Dermis microvascular lymphatic vessel endothelial cell (primary cell): ENCODE measurements at regions not wholly inside any gene's neighbourhood (a gene's known extent, or its start where the extent isn't known, plus 50 kb on each side); places are given as distances from the start of the nearest gene placed in this dataset.
"Not testable (repeated sequence)": the region's sequence is repeated elsewhere in the genome, so short reads cannot be mapped to it uniquely, and the experiment has no call there.

Experiments used
- DNase-seq, 2 donors: peaks; one replicate each; pipeline versions ENCODE4 v3.0.0 to v3.0.0-alpha.2; 2010; ENCODE audit warnings: low read depth in 2 of 2

DNA sequence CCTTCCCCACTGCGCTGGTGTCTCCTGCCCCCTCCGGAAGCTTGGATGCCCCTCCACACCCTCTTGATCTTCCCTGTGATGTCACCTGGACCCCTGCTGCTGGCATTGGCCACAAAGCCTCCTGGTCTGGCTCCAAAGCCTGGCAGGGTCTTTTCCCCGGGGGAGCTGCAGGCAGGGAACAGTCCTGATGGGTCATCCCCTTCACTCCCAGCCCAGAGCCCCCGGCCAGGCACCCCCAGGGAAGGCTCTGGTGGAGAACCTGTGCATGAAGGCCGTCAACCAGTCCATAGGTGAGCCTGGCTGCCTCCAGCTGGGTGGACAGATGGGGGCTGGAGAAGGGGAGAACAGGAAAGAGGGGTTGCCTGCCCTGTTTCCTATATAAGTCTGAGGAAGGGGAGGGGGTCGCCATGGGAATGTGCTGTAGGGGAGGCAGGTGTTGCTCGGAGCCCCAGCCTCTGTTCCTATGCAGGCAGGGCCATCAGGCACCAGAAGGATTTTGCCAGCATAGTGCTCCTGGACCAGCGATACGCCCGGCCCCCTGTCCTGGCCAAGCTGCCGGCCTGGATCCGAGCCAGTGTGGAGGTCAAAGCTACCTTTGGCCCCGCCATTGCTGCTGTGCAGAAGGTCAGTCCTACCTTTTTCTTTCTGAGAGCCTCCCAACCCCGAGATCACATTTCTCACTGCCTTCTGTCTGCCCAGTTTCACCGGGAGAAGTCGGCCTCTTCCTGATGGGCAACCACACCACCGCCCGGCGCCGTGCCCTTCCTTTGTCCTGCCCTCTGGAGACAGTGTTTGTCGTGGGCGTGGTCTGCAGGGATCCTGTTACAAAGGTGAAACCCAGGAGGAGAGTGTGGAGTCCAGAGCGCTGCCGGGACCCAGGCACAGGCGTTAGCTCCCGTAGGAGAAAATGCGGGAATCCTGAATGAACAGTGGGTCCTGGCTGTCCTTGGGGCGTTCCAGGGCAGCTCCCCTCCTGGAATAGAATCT is 104.5 kb upstream of the PZP start:
- DNase-seq, result not testable (repeated sequence)

DNA sequence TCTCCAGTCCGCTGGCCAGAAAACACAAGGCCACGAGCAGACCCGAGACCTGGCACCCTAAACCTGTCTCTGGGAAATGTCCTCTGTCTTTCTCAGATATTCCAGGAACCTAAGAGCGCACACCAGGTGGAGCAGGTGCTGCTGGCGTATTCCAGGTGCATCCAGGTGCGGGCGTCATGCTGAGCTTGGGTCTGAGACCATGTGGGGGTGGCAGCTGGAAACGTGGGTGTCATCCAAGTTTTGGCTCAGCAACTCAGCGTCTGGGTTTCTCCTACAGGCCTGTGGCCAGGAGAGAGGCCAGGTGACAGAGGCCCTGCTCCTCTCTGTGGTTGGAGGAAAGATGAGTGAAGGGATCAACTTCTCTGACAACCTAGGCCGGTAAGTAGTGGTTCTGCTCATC is 103.3 kb upstream of the PZP start:
- not testable (repeated sequence) for DNase-seq

GRCh38 chr12:9310645-9311044 is 102.5 kb upstream of the PZP start:
- not testable (repeated sequence) for DNase-seq

DNA sequence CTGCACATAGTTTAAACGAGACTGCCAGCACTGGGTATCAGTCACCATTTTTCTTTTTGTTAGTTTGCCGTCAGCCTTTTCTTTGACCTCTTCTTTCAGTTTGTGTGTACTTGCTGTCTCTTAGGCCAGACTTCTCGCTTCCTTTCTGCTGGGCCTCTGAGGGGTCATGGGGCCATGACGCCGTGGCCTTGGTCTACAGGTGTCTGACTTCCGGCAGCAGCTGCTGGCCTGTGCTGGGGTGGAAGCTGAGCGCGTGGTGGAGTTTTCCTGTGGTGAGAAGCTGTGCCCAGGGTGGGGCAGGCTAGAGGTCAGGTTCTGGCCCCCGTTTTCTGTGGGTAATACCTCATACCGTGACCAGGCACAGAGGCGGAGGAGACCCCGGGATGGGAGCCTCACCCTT is 101.6 kb upstream of the PZP start:
- not testable (repeated sequence) for DNase-seq

- DNase-seq, result not testable (repeated sequence)
Measured at GRCh38 chr12:9308745-9309144, 100.5 kb upstream of the PZP start.

GRCh38 chr12:9308163-9308562 is 100.0 kb upstream of the PZP start:
- not testable (repeated sequence) for DNase-seq

DNA sequence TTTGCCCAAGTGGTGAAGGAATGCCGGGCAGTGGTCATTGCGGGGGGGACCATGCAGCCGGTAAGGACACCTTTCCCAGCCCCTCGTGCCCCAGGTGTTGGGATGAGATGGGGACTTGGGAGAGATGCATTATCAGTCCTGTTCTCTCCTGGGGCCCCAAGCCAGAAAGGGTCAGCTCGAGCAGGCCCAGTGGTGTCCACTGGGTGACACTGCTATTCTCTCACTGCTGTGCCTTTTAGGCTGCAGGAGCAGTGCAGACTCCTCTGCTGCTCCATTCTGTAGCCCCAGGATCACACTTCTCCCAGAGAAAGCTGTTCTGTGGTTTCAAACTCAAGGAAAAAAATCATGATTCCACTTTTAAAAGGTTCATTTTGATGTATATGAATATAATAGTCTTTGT is 99.1 kb upstream of the PZP start:
- DNase-seq, result not testable (repeated sequence)

GRCh38 chr12:9306004-9306403 is 97.8 kb upstream of the PZP start:
- not testable (repeated sequence) for DNase-seq

GRCh38 chr12:9304540-9304939 is 96.3 kb upstream of the PZP start:
- DNase-seq, result not testable (repeated sequence)

- DNase-seq, result not testable (repeated sequence)
Measured at GRCh38 chr12:9295872-9296271, 87.7 kb upstream of the PZP start.

- not testable (repeated sequence) for DNase-seq
Measured at GRCh38 chr12:9294072-9294620, 86.0 kb upstream of the PZP start.

DNA sequence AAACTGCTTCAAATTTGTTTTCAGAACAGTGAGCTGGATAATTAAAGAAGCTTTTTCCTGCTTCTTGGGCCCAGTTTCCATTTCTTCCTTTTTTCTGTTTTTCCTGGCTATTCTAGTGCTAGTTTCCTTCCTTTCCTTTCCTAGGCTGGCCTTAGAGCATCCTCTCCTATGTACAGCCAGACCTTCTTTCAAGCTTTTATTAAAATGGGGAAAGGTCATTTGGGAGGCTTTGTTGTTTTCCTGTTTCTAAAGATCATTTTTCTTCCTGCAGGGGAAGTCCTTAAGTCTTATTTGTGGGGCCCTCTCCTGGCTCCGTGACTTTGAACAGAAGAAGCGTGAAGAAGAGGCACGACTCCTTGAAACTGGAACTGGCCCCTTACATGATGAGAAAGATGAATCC is 85.2 kb upstream of the PZP start:
- DNase-seq, result not testable (repeated sequence)

GRCh38 chr12:9289984-9290383 is 81.8 kb upstream of the PZP start:
- not testable (repeated sequence) for DNase-seq

DNA sequence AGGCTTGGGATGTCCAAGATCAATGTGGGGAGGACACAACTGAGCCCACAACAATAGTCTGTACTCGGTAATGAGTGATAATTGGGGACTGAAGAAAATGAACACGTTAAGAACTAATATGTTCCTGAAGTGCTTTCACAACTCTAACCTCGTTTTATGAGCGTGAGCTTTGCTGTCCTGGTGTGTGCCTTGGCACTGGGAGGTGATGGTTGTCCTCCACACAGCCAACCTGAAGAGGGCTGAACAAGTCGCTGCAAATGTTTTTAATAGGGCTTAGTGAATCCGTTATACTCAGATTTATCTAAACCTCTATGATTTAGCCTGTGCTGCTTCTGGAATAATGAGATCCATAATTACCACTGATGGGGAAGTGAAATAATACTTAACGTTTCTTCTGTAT is 76.5 kb upstream of the PZP start:
- DNase-seq, result not testable (repeated sequence)

DNA sequence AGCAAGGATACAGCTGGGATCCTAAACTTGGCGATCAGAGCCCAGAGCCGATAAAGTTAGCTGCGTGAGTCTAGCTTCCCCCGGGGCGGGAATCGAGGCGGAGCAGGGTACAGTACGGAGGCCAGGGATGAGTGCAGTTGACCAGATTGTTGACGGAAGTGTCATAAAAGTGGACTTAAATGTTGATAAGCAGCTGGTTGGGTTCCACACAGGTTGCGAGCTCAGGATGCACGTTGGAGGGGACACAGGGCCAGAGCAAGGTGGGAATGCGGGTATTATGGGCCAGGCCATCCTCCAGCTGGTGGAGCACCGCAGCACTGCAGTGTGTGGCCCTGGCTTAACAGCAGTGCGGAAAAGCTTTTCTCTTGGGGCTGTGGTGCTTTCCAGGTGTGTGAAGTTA is 76.0 kb upstream of the PZP start:
- DNase-seq, result peak in 1 of 2 donors; percentile 1

- peak; percentile 44 to 58 for DNase-seq
Measured at GRCh38 chr12:9283346-9284095, 75.3 kb upstream of the PZP start.

GRCh38 chr12:9276990-9277389 is 68.8 kb upstream of the PZP start:
- no peak for DNase-seq

GRCh38 chr12:9273276-9273675 is 65.1 kb upstream of the PZP start:
- DNase-seq, result no peak

DNA sequence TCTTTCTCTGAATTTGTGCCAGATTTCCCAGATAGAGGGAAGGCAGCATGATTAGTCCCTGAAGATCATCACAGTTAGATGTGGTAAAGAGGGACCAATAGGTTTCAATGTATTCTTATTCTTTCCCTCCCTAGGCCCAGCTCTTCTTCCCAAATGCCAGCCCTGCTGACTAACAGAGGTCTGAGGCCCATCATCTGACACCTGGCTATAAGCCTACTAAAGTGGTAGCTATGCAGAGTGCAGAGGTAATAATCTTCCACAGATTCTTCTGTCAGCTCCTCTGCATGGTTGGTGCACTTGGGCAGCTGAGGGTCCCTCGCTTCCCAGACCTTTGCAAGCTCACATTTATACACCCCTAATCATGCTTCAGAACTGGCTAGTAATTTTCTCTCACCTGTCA is 63.7 kb upstream of the PZP start:
- no peak for DNase-seq

- no peak for DNase-seq
Measured at GRCh38 chr12:9264546-9264945, 56.4 kb upstream of the PZP start.

DNA sequence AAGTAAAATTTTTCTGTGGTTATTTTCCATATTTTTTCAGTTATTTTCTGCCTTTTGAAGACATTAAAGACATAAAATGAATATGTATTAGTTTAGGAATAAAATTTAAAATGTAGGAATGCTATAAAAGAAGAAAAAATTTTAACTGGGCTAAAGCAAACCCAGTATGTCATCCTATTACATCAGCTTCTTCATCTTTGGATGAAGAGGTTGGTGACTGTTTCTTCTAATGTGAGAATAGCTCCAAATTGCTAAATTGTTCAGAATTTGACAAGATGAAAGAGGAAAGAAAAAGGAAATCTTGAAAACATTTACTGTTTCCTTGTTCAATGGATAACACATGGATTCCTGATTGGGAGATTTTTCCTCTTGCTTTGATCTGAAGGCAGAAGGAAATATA is 52.7 kb upstream of the PZP start:
- DNase-seq, result no peak

DNA sequence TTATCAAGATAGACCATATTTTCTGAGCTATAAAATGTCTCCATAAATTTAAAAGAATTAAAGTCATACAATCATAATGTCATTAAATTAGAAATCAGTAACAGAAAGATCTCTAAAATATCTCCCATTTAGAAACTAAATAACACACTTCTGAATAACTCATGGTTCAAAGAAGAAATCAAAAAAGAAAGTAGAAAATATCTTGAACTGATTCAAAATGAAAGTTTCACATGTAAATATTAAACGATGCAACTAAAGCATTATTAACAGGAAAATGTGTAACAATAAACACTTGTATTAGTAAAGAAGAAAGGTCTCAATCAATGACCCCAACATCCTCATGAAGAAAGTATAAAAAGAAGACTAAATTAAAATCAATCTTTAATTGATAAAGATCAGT is 50.5 kb upstream of the PZP start:
- DNase-seq, result no peak
